Karpas-422 (cell line): ENCODE measurements at regions not wholly inside any gene's neighbourhood (a gene's known extent, or its start where the extent isn't known, plus 50 kb on each side); places are given as distances from the start of the nearest gene placed in this dataset.

ENCODE experiments used
- DNase-seq: peaks from one replicate; pipeline ENCODE4 v3.0.0-alpha.2; 2015
- H2AFZ ChIP-seq: fragments of 200-600 bp; sonication (generic); 2 replicates; pipeline ENCODE4 v1.6.1; 2014; ENCODE audit warnings: antibody characterized with exemption, low read length, mixed read lengths
- H3K27ac ChIP-seq: fragments of 200-600 bp; sonication (generic); 2 replicates; pipeline ENCODE4 v1.5.1; 2014; ENCODE audit warnings: mild to moderate bottlenecking, low read length, moderate library complexity
- H3K27me3 ChIP-seq: fragments of 200-600 bp; sonication (generic); 2 replicates; pipeline ENCODE4 v1.6.1; 2014; ENCODE audit warnings: low read length, mixed read lengths
- H3K36me3 ChIP-seq: fragments of 200-600 bp; sonication (generic); 2 replicates; pipeline ENCODE4 v1.6.1; 2014; ENCODE audit warnings: low read length, mixed read lengths; ENCODE audit not compliant: insufficient read depth
- H3K4me1 ChIP-seq: fragments of 200-600 bp; sonication (generic); 2 replicates; pipeline ENCODE4 v1.6.1; 2014; ENCODE audit warnings: mild to moderate bottlenecking, low read length, mixed read lengths
- H3K4me2 ChIP-seq: fragments of 200-600 bp; sonication (generic); 2 replicates; pipeline ENCODE4 v1.6.1; 2014; ENCODE audit warnings: low read length, low read depth, mild to moderate bottlenecking; ENCODE audit not compliant: poor library complexity, severe bottlenecking
- H3K4me3 ChIP-seq: fragments of 200-600 bp; sonication (generic); 2 replicates; pipeline ENCODE4 v1.5.1; 2014; ENCODE audit warnings: mild to moderate bottlenecking, antibody characterized with exemption, low read length, mixed read lengths
- H3K79me2 ChIP-seq: fragments of 200-600 bp; sonication (generic); 2 replicates; pipeline ENCODE4 v1.6.1; 2014; ENCODE audit warnings: mild to moderate bottlenecking, low read length, mixed read lengths
- H3K9ac ChIP-seq: fragments of 200-600 bp; sonication (generic); 2 replicates; pipeline ENCODE4 v1.6.0; 2014; ENCODE audit warnings: low read length
- H3K9me2 ChIP-seq: fragments of 200-600 bp; sonication (generic), shearing (Covaris generic); replicated peaks from 2 replicates; pipeline ENCODE4 v1.6.0; 2014; ENCODE audit warnings: mild to moderate bottlenecking, low read length, moderate library complexity; ENCODE audit not compliant: insufficient read depth
- H3K9me3 ChIP-seq: fragments of 300-700, 200-600 bp; sonication (generic); 2 replicates; pipeline ENCODE4 v1.6.1; 2014; ENCODE audit warnings: low read length, mixed read lengths
- H4K20me1 ChIP-seq: fragments of 200-600 bp; sonication (generic); 2 replicates; pipeline ENCODE4 v1.6.1; 2014; ENCODE audit warnings: mild to moderate bottlenecking, antibody characterized with exemption, low read length, low read depth; ENCODE audit not compliant: insufficient read depth

GRCh38 chr4:129326571-129327460, 230.9 kb downstream of the C4orf33 start:
- no peak overlapping the region for H3K4me2 ChIP-seq
- no peak overlapping the region for H3K9ac ChIP-seq
- H3K27me3 ChIP-seq = no peaks in the 10 kb centered on the region
- no peaks in the 10 kb centered on the region for H3K36me3 ChIP-seq
- no peak for DNase-seq
- no peaks in the 10 kb centered on the region for H4K20me1 ChIP-seq
- H3K9me2 ChIP-seq = no peaks in the 10 kb centered on the region
- peaks cover 13% of the 10 kb centered on the region for H3K4me1 ChIP-seq
- H2AFZ ChIP-seq = peak overlapping the region; percentile 19; the same call in 1 of the 2 replicates
- no peaks in the 10 kb centered on the region for H3K79me2 ChIP-seq
- no peak overlapping the region for H3K27ac ChIP-seq
- no peak overlapping the region for H3K4me3 ChIP-seq
- no peaks in the 10 kb centered on the region for H3K9me3 ChIP-seq

GRCh38 chr4:129327637-129328036, 231.7 kb downstream of the C4orf33 start:
- Histone ChIP-seq H3K27ac (no peak overlapping the region), H4K20me1 (no peaks in the 10 kb centered on the region), H3K36me3 (no peaks in the 10 kb centered on the region), H3K4me2 (no peak overlapping the region), H3K9me2 (no peaks in the 10 kb centered on the region), H2AFZ (peak overlapping the region; percentile 19; the same call in 1 of the 2 replicates), H3K79me2 (no peaks in the 10 kb centered on the region), H3K4me3 (no peak overlapping the region), H3K4me1 (peaks cover 13% of the 10 kb centered on the region), H3K27me3 (no peaks in the 10 kb centered on the region), H3K9ac (no peak overlapping the region), H3K9me3 (no peaks in the 10 kb centered on the region)
- peak; percentile 49 for DNase-seq

- Histone ChIP-seq H3K9me3 (no peaks in the 10 kb centered on the region), H3K4me2 (no peak overlapping the region), H3K79me2 (no peaks in the 10 kb centered on the region), H4K20me1 (no peaks in the 10 kb centered on the region), H2AFZ (0 out of 2 replicates have a peak overlapping the region, but pooled peaks have one; percentile 13), H3K36me3 (no peaks in the 10 kb centered on the region), H3K9me2 (no peaks in the 10 kb centered on the region), H3K27me3 (no peaks in the 10 kb centered on the region), H3K9ac (no peak overlapping the region), H3K4me1 (peaks cover 13% of the 10 kb centered on the region), H3K27ac (no peak overlapping the region), H3K4me3 (no peak overlapping the region)
- no peak for DNase-seq
Measured at GRCh38 chr4:129328162-129328561, 232.2 kb downstream of the C4orf33 start.

- DNase-seq = no peak
Measured at GRCh38 chr4:129334136-129334535, 238.2 kb downstream of the C4orf33 start.

GRCh38 chr4:129335276-129335675, 239.3 kb downstream of the C4orf33 start:
- no peak for DNase-seq
- no peak overlapping the region for H3K27ac ChIP-seq
- no peaks in the 10 kb centered on the region for H3K27me3 ChIP-seq
- H3K4me2 ChIP-seq = no peak overlapping the region
- H4K20me1 ChIP-seq = no peaks in the 10 kb centered on the region
- H2AFZ ChIP-seq = no peak overlapping the region
- H3K4me3 ChIP-seq = no peak overlapping the region
- H3K4me1 ChIP-seq = 0 out of 2 replicates have a peak, but pooled peaks cover 2% of the 10 kb centered on the region
- no peak overlapping the region for H3K9ac ChIP-seq
- H3K9me2 ChIP-seq = no peaks in the 10 kb centered on the region
- H3K36me3 ChIP-seq = no peaks in the 10 kb centered on the region
- H3K79me2 ChIP-seq = no peaks in the 10 kb centered on the region
- no peaks in the 10 kb centered on the region for H3K9me3 ChIP-seq

More at GRCh38 chr4:129334136-129334535, 238.2 kb downstream of the C4orf33 start:
- no peak overlapping the region for H3K4me3 ChIP-seq
- no peaks in the 10 kb centered on the region for H3K79me2 ChIP-seq
- no peak overlapping the region for H3K9ac ChIP-seq
- no peaks in the 10 kb centered on the region for H3K36me3 ChIP-seq
- H3K9me3 ChIP-seq = no peaks in the 10 kb centered on the region
- no peaks in the 10 kb centered on the region for H3K27me3 ChIP-seq
- no peak overlapping the region for H3K4me2 ChIP-seq
- no peak overlapping the region for H3K27ac ChIP-seq
- H3K9me2 ChIP-seq = no peaks in the 10 kb centered on the region
- no peaks in the 10 kb centered on the region for H4K20me1 ChIP-seq
- no peak overlapping the region for H2AFZ ChIP-seq
- H3K4me1 ChIP-seq = 0 out of 2 replicates have a peak, but pooled peaks cover 2% of the 10 kb centered on the region

- H3K4me1 ChIP-seq = 0 out of 2 replicates have a peak, but pooled peaks cover 2% of the 10 kb centered on the region
- no peak overlapping the region for H3K9ac ChIP-seq
- no peaks in the 10 kb centered on the region for H3K9me2 ChIP-seq
- H4K20me1 ChIP-seq = no peaks in the 10 kb centered on the region
- no peak for DNase-seq
- H3K36me3 ChIP-seq = no peaks in the 10 kb centered on the region
- H3K9me3 ChIP-seq = no peaks in the 10 kb centered on the region
- H3K4me3 ChIP-seq = no peak overlapping the region
- H2AFZ ChIP-seq = no peak overlapping the region
- H3K27me3 ChIP-seq = no peaks in the 10 kb centered on the region
- no peak overlapping the region for H3K27ac ChIP-seq
- no peaks in the 10 kb centered on the region for H3K79me2 ChIP-seq
- no peak overlapping the region for H3K4me2 ChIP-seq
Measured at GRCh38 chr4:129335818-129336217, 239.9 kb downstream of the C4orf33 start.

- Histone ChIP-seq H3K36me3 (no peaks in the 10 kb centered on the region), H3K4me3 (no peak overlapping the region), H4K20me1 (no peaks in the 10 kb centered on the region), H2AFZ (0 out of 2 replicates have a peak overlapping the region, but pooled peaks have one; percentile 29), H3K9me3 (no peaks in the 10 kb centered on the region), H3K9ac (no peak overlapping the region), H3K27ac (no peak overlapping the region), H3K79me2 (no peaks in the 10 kb centered on the region), H3K9me2 (no peaks in the 10 kb centered on the region), H3K4me1 (0 out of 2 replicates have a peak, but pooled peaks cover 2% of the 10 kb centered on the region), H3K27me3 (no peaks in the 10 kb centered on the region), H3K4me2 (no peak overlapping the region)
- DNase-seq = no peak
Measured at GRCh38 chr4:129336457-129337227, 240.7 kb downstream of the C4orf33 start.

- H3K4me2 ChIP-seq = no peak overlapping the region
- no peak overlapping the region for H3K4me3 ChIP-seq
- H3K9me3 ChIP-seq = no peaks in the 10 kb centered on the region
- DNase-seq = no peak
- no peaks in the 10 kb centered on the region for H3K36me3 ChIP-seq
- H2AFZ ChIP-seq = no peak overlapping the region
- H3K27ac ChIP-seq = no peak overlapping the region
- no peaks in the 10 kb centered on the region for H4K20me1 ChIP-seq
- no peaks in the 10 kb centered on the region for H3K79me2 ChIP-seq
- no peak overlapping the region for H3K9ac ChIP-seq
- H3K4me1 ChIP-seq = peaks cover 5% of the 10 kb centered on the region
- H3K27me3 ChIP-seq = no peaks in the 10 kb centered on the region
- no peaks in the 10 kb centered on the region for H3K9me2 ChIP-seq
Measured at GRCh38 chr4:129337228-129337620, 241.3 kb downstream of the C4orf33 start.
